ENCODE measurements at regions not wholly inside any gene's neighbourhood (a gene's known extent, or its start where the extent isn't known, plus 50 kb on each side); places are given as distances from the start of the nearest gene placed in this dataset.

DNA sequence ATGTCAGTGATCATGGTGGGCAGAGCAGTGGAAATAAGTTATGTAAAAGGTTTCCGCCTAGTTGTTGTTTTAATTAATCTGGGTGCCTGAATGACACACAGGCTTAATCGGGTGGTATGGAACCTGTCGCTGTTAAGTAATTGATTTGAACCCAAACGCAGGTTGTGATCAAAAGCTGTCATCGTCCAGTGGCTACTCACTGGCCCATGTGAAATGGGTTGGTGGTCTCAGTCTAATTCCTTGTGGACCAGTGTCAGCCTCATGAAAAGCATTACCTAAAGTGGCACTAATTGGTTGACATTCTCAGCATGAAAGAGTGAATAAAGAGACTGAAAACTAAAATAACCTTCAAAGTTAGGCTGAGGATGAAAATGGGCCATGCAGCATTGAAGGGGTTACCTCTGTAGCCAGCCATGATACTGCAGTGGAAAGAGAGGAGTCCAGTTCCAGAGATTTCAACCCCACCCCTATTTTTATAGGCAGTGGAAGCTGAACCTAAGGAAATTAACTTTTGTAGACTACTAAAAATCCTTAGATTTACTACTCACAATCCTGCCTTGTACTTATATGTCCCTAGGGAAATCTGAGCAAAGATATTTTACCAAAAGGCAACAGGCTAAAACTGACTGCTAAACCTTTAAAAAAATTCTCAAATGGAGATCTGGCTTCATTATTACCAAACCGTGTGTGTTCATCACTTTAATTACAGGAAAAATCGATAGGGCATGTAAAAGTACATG, 251.7 kb upstream of the TENM3 start:
- no peaks in the 10 kb centered on the region for H3K4me1 Mint-ChIP-seq (ENCODE audit: low read depth, unreplicated experiment)
- ChIA-PET CTCF (no interaction called here), POLR2A (no interaction called here)
- BruUV-seq (replicated peaks): no TSS peak
- H3K27me3 Mint-ChIP-seq (ENCODE audit: insufficient read depth, unreplicated experiment): peaks cover 21% of the 10 kb centered on the region
- H3K9me3 Mint-ChIP-seq (ENCODE audit: unreplicated experiment): no peaks in the 10 kb centered on the region
- H3K36me3 ChIP-seq (ENCODE audit: control insufficient read depth, insufficient read depth, low read length): no peaks in the 10 kb centered on the region
- H3K4me3 Mint-ChIP-seq (ENCODE audit: unreplicated experiment): no peak overlapping the region
- no peak overlapping the region for H3K4me3 ChIP-seq (ENCODE audit: low read depth, low read length)
- H3K4me1 ChIP-seq: no peaks in the 10 kb centered on the region
- TF ChIP-seq, protein P1, sequence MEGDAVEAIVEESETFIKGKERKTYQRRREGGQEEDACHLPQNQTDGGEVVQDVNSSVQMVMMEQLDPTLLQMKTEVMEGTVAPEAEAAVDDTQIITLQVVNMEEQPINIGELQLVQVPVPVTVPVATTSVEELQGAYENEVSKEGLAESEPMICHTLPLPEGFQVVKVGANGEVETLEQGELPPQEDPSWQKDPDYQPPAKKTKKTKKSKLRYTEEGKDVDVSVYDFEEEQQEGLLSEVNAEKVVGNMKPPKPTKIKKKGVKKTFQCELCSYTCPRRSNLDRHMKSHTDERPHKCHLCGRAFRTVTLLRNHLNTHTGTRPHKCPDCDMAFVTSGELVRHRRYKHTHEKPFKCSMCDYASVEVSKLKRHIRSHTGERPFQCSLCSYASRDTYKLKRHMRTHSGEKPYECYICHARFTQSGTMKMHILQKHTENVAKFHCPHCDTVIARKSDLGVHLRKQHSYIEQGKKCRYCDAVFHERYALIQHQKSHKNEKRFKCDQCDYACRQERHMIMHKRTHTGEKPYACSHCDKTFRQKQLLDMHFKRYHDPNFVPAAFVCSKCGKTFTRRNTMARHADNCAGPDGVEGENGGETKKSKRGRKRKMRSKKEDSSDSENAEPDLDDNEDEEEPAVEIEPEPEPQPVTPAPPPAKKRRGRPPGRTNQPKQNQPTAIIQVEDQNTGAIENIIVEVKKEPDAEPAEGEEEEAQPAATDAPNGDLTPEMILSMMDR (IDR thresholded peaks at IDR 0.05; ENCODE audit: insufficient read depth in 1 of 2, low read depth in 1 of 2, low read length in 1 of 2, severe bottlenecking in 1 of 2, unreplicated experiment in 1 of 2): no peak
- H3K36me3 Mint-ChIP-seq (ENCODE audit: insufficient read depth, unreplicated experiment): no peaks in the 10 kb centered on the region
- intact Hi-C loops (cut with micrococcal nuclease; ENCODE audit: unreplicated experiment): no loop called here
- no peak for DNase-seq
- no peak overlapping the region for H3K27ac Mint-ChIP-seq (ENCODE audit: unreplicated experiment)
- H3K27me3 ChIP-seq (replicated peaks; ENCODE audit: control insufficient read depth, insufficient read depth, low read length): no peaks in the 10 kb centered on the region
- H3K9me3 ChIP-seq: no peaks in the 10 kb centered on the region

DNA sequence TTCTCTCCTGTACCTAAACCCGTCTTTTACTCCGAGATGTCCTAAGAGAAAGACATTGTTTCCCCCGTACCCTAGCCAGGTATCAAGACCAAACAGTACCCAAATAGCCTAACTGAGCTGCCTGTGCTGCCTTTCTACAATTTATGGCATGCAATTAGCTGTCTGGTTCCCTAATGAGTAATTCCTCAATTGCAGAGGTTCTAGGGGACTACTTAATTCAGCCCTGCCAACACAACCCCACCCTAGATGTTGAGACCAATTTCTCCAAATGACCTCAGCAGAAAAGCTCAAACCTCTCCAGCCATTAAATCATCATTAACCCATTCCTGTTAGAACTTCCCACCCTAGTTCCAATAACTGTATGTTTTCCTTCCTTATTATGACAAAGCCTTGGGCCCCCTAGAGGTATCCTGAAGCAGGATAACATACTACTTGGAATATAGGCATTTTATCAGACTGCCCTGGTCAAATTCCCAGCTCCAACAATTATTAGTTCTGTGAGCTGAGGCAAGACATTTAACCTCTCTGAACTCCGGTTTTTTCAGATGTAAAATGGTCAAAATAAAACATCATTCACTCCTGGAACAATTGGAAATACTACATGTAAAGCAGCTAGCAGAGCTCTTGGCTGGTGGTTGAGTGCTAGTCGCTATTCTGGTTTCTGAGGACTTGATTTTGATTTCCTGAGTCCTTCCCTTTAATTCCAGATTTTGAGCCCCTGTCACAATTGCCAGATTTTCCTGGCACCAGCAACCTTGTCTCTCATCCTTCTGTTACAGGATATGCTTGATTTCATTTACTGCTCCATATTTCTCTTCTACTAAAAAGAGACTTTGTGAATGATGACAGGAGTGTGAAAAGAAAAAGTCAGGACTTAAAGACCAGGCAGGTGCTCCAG, 244.6 kb upstream of the TENM3 start:
- ChIA-PET CTCF (no interaction called here), POLR2A (no interaction called here)
- no peaks in the 10 kb centered on the region for H3K36me3 Mint-ChIP-seq (ENCODE audit: insufficient read depth, unreplicated experiment)
- intact Hi-C loops (cut with micrococcal nuclease; ENCODE audit: unreplicated experiment): no loop called here
- TF ChIP-seq, protein P1 (IDR thresholded peaks at IDR 0.05; ENCODE audit: insufficient read depth in 1 of 2, low read depth in 1 of 2, low read length in 1 of 2, severe bottlenecking in 1 of 2, unreplicated experiment in 1 of 2): no peak
- no peak overlapping the region for H3K27ac Mint-ChIP-seq (ENCODE audit: unreplicated experiment)
- peaks cover 37% of the 10 kb centered on the region for H3K27me3 Mint-ChIP-seq (ENCODE audit: insufficient read depth, unreplicated experiment)
- BruUV-seq (replicated peaks): no TSS peak
- no peaks in the 10 kb centered on the region for H3K4me1 ChIP-seq
- no peak overlapping the region for H3K4me3 Mint-ChIP-seq (ENCODE audit: unreplicated experiment)
- no peaks in the 10 kb centered on the region for H3K36me3 ChIP-seq (ENCODE audit: control insufficient read depth, insufficient read depth, low read length)
- no peaks in the 10 kb centered on the region for H3K27me3 ChIP-seq (replicated peaks; ENCODE audit: control insufficient read depth, insufficient read depth, low read length)
- no peaks in the 10 kb centered on the region for H3K9me3 ChIP-seq
- H3K4me1 Mint-ChIP-seq (ENCODE audit: low read depth, unreplicated experiment): no peaks in the 10 kb centered on the region
- no peaks in the 10 kb centered on the region for H3K9me3 Mint-ChIP-seq (ENCODE audit: unreplicated experiment)
- no peak overlapping the region for H3K4me3 ChIP-seq (ENCODE audit: low read depth, low read length)
- no peak for DNase-seq

DNA sequence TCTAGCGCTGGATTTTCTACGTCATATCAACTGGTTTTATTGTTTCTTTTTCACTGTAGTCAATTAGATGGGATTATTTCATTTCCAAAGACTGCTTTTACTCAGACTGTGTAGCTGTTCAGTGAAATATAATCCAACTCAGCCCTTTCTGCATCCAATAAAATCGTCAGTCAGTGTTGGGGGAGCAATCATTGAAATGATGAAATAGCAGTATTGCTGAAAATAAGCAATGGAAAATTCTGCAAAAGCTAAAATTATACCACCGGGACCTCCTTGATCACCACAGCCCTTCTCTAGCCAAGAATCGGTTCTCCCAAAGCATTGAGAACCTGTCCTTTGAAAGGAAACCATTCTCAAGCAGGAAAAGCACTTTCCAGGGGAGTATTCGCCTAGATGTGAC, 243.1 kb upstream of the TENM3 start:
- Histone ChIP-seq H3K4me3 (ENCODE audit: low read depth, low read length) (no peak overlapping the region), H3K36me3 (ENCODE audit: control insufficient read depth, insufficient read depth, low read length) (no peaks in the 10 kb centered on the region), H3K4me1 (no peaks in the 10 kb centered on the region), H3K9me3 (no peaks in the 10 kb centered on the region), H3K27me3 (replicated peaks; ENCODE audit: control insufficient read depth, insufficient read depth, low read length) (no peaks in the 10 kb centered on the region)
- Mint-ChIP-seq H3K4me1 (ENCODE audit: low read depth, unreplicated experiment) (no peaks in the 10 kb centered on the region), H3K36me3 (ENCODE audit: insufficient read depth, unreplicated experiment) (no peaks in the 10 kb centered on the region), H3K27me3 (ENCODE audit: insufficient read depth, unreplicated experiment) (peaks cover 37% of the 10 kb centered on the region), H3K9me3 (ENCODE audit: unreplicated experiment) (no peaks in the 10 kb centered on the region), H3K27ac (ENCODE audit: unreplicated experiment) (no peak overlapping the region), H3K4me3 (ENCODE audit: unreplicated experiment) (no peak overlapping the region)
- no TSS peak for BruUV-seq (replicated peaks)
- POLR2A ChIA-PET: no interaction called here
- no peak for DNase-seq
- TF ChIP-seq, protein P1 (IDR thresholded peaks at IDR 0.05; ENCODE audit: insufficient read depth in 1 of 2, low read depth in 1 of 2, low read length in 1 of 2, severe bottlenecking in 1 of 2, unreplicated experiment in 1 of 2): no peak
- CTCF ChIA-PET: no interaction called here
- intact Hi-C loops (cut with micrococcal nuclease; ENCODE audit: unreplicated experiment): no loop called here

Measured in Caco-2 (cell line).